Gastroesophageal sphincter (tissue), 4 donors: ENCODE measurements at regions not wholly inside any gene's neighbourhood (a gene's known extent, or its start where the extent isn't known, plus 50 kb on each side); places are given as distances from the start of the nearest gene placed in this dataset.

Source experiments
- ATAC-seq: fragments of 150-250 bp; one replicate; pipeline ENCODE4 v1.9.1; 2016; ENCODE audit warnings: mild to moderate bottlenecking, moderate library complexity
- H3K27ac ChIP-seq, 4 donors: fragments of 200-600 bp; sonication (generic) in 3 of 4; 1 replicate in 3 of 4; 2 replicates in 1 of 4; pipeline ENCODE4 v1.5.1; 2016 to 2019
- H3K27me3 ChIP-seq: fragments of 200-600 bp; sonication (generic); one replicate; pipeline ENCODE4 v1.5.1; 2019
- H3K36me3 ChIP-seq, 2 donors: fragments of 200-600 bp; sonication (generic); one replicate each; pipeline ENCODE4 v1.5.1; 2019; ENCODE audit warnings: control low read depth in 1 of 2
- H3K4me1 ChIP-seq, 3 donors: fragments of 200-600 bp; sonication (generic); 1 replicate in 2 of 3; 2 replicates in 1 of 3; pipeline ENCODE4 v1.5.1; 2016 to 2019; ENCODE audit warnings: control low read depth in 2 of 3
- H3K4me3 ChIP-seq, 2 donors: fragments of 200-600 bp; sonication (generic); one replicate each; pipeline ENCODE4 v1.5.1; 2019; ENCODE audit warnings: mild to moderate bottlenecking in 1 of 2, moderate library complexity in 1 of 2
- H3K9me3 ChIP-seq, 3 donors: fragments of 200-600 bp; sonication (generic); one replicate each; pipeline ENCODE4 v1.5.1; 2017 to 2019; ENCODE audit warnings: control low read depth in 2 of 3
- CTCF ChIP-seq, 4 experiments: fragments of 200-600 bp in 2 of 4; fragments of 450-650 bp in 2 of 4; sonication (generic) in 1 of 4; IDR thresholded peaks; one replicate each; pipeline ENCODE4 v1.5.1; 2017 to 2019; ENCODE audit warnings: antibody characterized with exemption in 4 of 4, mild to moderate bottlenecking in 2 of 4, moderate library complexity in 2 of 4
- EP300 ChIP-seq: sonication (generic); formaldehyde crosslinking; IDR thresholded peaks from one replicate; pipeline ENCODE4 v1.6.1; 2017; ENCODE audit warnings: antibody characterized with exemption, mild to moderate bottlenecking
- POLR2A ChIP-seq, 2 donors: fragments of 450-650 bp; IDR thresholded peaks; one replicate each; pipeline ENCODE4 v1.6.1; 2017; ENCODE audit warnings: antibody characterized with exemption in 2 of 2, mild to moderate bottlenecking in 2 of 2, moderate library complexity in 1 of 2
- POLR2AphosphoS5 ChIP-seq: sonication (generic); formaldehyde crosslinking; IDR thresholded peaks from one replicate; pipeline ENCODE4 v1.6.1; 2017; ENCODE audit warnings: antibody characterized with exemption
- WGBS, 2 donors: methylation state at CpG; one replicate each; pipeline ENCODE4 v1.1.5; 2018; ENCODE audit warnings: low coverage in 1 of 2; 5-methylcytosine and 5-hydroxymethylcytosine counted together

- H3K9me3 ChIP-seq = no peaks in the 10 kb centered on the region
- ATAC-seq = no peak
- 64 to 65% methylated on average over 5 of the region's 5 CpGs for WGBS, 2 donors
These were observed 1034.0 kb upstream of the EEF2KMT start for GRCh38 chr16:6131526-6132050.

GRCh38 chr16:6125483-6126259, 1028.1 kb upstream of the EEF2KMT start:
- H3K4me1 ChIP-seq = no peaks in the 10 kb centered on the region
- H3K36me3 ChIP-seq = no peaks in the 10 kb centered on the region

More at GRCh38 chr16:6131526-6132050, 1034.0 kb upstream of the EEF2KMT start:
- no peak overlapping the region for H3K4me3 ChIP-seq
- H3K36me3 ChIP-seq = no peaks in the 10 kb centered on the region
- TF ChIP-seq EP300 (no peak), CTCF (IDR thresholded peaks at IDR 0.05) (no peak), POLR2AphosphoS5 (no peak), POLR2A (IDR thresholded peaks at IDR 0.05) (no peak)
- no peak overlapping the region for H3K27ac ChIP-seq
- H3K4me1 ChIP-seq = no peaks in the 10 kb centered on the region
- no peaks in the 10 kb centered on the region for H3K27me3 ChIP-seq

GRCh38 chr16:6124136-6124535, 1026.5 kb upstream of the EEF2KMT start:
- no peak for ATAC-seq
- Histone ChIP-seq H3K9me3 (no peaks in the 10 kb centered on the region), H3K27ac (no peak overlapping the region), H3K4me1 (no peaks in the 10 kb centered on the region), H3K36me3 (no peaks in the 10 kb centered on the region), H3K27me3 (no peaks in the 10 kb centered on the region), H3K4me3 (no peak overlapping the region)
- TF ChIP-seq CTCF (IDR thresholded peaks at IDR 0.05) = no peak
- no peak for TF ChIP-seq EP300
- no peak for TF ChIP-seq POLR2A (IDR thresholded peaks at IDR 0.05)
- no peak for TF ChIP-seq POLR2AphosphoS5
- 64 to 100% methylated on average over 1 of the region's 1 CpG for WGBS, 2 donors

More at GRCh38 chr16:6125483-6126259, 1028.1 kb upstream of the EEF2KMT start:
- no peak overlapping the region for H3K4me3 ChIP-seq
- TF ChIP-seq POLR2A (IDR thresholded peaks at IDR 0.05) (no peak), POLR2AphosphoS5 (no peak), EP300 (no peak), CTCF (IDR thresholded peaks at IDR 0.05) (no peak)
- H3K27me3 ChIP-seq = no peaks in the 10 kb centered on the region
- 81 to 88% methylated on average over 6 to 8 of the region's 8 CpGs for WGBS, 2 donors
- H3K27ac ChIP-seq = no peak overlapping the region
- H3K9me3 ChIP-seq = no peaks in the 10 kb centered on the region
- ATAC-seq = no peak

- ATAC-seq = no peak
- WGBS, 2 donors = 35 to 52% methylated on average over 4 to 5 of the region's 5 CpGs
- H3K27ac ChIP-seq = no peak overlapping the region
These were observed 1024.8 kb upstream of the EEF2KMT start for GRCh38 chr16:6122401-6122800.

More at GRCh38 chr16:6122401-6122800, 1024.8 kb upstream of the EEF2KMT start:
- H3K4me3 ChIP-seq = no peak overlapping the region
- TF ChIP-seq EP300 (no peak), POLR2AphosphoS5 (no peak), POLR2A (IDR thresholded peaks at IDR 0.05) (no peak), CTCF (IDR thresholded peaks at IDR 0.05) (no peak)
- H3K9me3 ChIP-seq = no peaks in the 10 kb centered on the region
- no peaks in the 10 kb centered on the region for H3K36me3 ChIP-seq
- H3K4me1 ChIP-seq = no peaks in the 10 kb centered on the region
- no peaks in the 10 kb centered on the region for H3K27me3 ChIP-seq
